ENCODE measurements at regions not wholly inside any gene's neighbourhood (a gene's known extent, or its start where the extent isn't known, plus 50 kb on each side); places are given as distances from the start of the nearest gene placed in this dataset.
A peak's percentile ranks its signal among the peaks of the same experiment; 100 is the strongest.

GRCh38 chr12:43267818-43268217 lies 284.2 kb downstream of the ADAMTS20 start:
- H3K4me3 ChIP-seq (ENCODE audit: control insufficient read depth, low read depth, low read length) = no peak overlapping the region
- no peak for DNase-seq (ENCODE audit: low read depth)
- no peak for TF ChIP-seq CTCF (IDR thresholded peaks at IDR 0.05; ENCODE audit: control insufficient read depth, insufficient read depth, low read depth, low read length, missing control alignments)

- no peak overlapping the region for H3K4me3 ChIP-seq (ENCODE audit: control insufficient read depth, low read depth, low read length)
- no peak for DNase-seq (ENCODE audit: low read depth)
- TF ChIP-seq CTCF (IDR thresholded peaks at IDR 0.05; ENCODE audit: control insufficient read depth, insufficient read depth, low read depth, low read length, missing control alignments) = no peak
Measured at GRCh38 chr12:43261701-43262100, 290.3 kb downstream of the ADAMTS20 start.

GRCh38 chr12:43255522-43256111 lies 296.4 kb downstream of the ADAMTS20 start:
- no peak for TF ChIP-seq CTCF (IDR thresholded peaks at IDR 0.05; ENCODE audit: control insufficient read depth, insufficient read depth, low read depth, low read length, missing control alignments)
- H3K4me3 ChIP-seq (ENCODE audit: control insufficient read depth, low read depth, low read length) = no peak overlapping the region
- no peak for DNase-seq (ENCODE audit: low read depth)

- no peak for DNase-seq (ENCODE audit: low read depth)
- TF ChIP-seq CTCF (IDR thresholded peaks at IDR 0.05; ENCODE audit: control insufficient read depth, insufficient read depth, low read depth, low read length, missing control alignments) = no peak
- H3K4me3 ChIP-seq (ENCODE audit: control insufficient read depth, low read depth, low read length) = no peak overlapping the region
Measured at GRCh38 chr12:43252585-43252984, 299.4 kb downstream of the ADAMTS20 start.

GRCh38 chr12:43245947-43246346 lies 306.1 kb downstream of the ADAMTS20 start:
- no peak for TF ChIP-seq CTCF (IDR thresholded peaks at IDR 0.05; ENCODE audit: control insufficient read depth, insufficient read depth, low read depth, low read length, missing control alignments)
- no peak for DNase-seq (ENCODE audit: low read depth)
- H3K4me3 ChIP-seq (ENCODE audit: control insufficient read depth, low read depth, low read length) = no peak overlapping the region

- peak; percentile 23 for DNase-seq (ENCODE audit: low read depth)
- H3K4me3 ChIP-seq (ENCODE audit: control insufficient read depth, low read depth, low read length) = no peak overlapping the region
- no peak for TF ChIP-seq CTCF (IDR thresholded peaks at IDR 0.05; ENCODE audit: control insufficient read depth, insufficient read depth, low read depth, low read length, missing control alignments)
Measured at GRCh38 chr12:43241986-43242385, 310.0 kb downstream of the ADAMTS20 start.

GRCh38 chr12:43238281-43238680 lies 313.7 kb downstream of the ADAMTS20 start:
- DNase-seq (ENCODE audit: low read depth) = no peak
- no peak for TF ChIP-seq CTCF (IDR thresholded peaks at IDR 0.05; ENCODE audit: control insufficient read depth, insufficient read depth, low read depth, low read length, missing control alignments)
- H3K4me3 ChIP-seq (ENCODE audit: control insufficient read depth, low read depth, low read length) = no peak overlapping the region

Data from AG09309 (cell line).